Epithelial cell of proximal tubule (primary cell): ENCODE measurements at regions not wholly inside any gene's neighbourhood (a gene's known extent, or its start where the extent isn't known, plus 50 kb on each side); places are given as distances from the start of the nearest gene placed in this dataset.
A peak's percentile ranks its signal among the peaks of the same experiment; 100 is the strongest.
"Not testable (repeated sequence)": the region's sequence is repeated elsewhere in the genome, so short reads cannot be mapped to it uniquely, and the experiment has no call there.

Experiments used
- DNase-seq: peaks from one replicate; pipeline ENCODE4 v3.0.0-alpha.2; 2011; ENCODE audit warnings: low read depth
- H3K4me3 ChIP-seq: 2 replicates; pipeline ENCODE4 v1.5.1; 2011; ENCODE audit warnings: low read depth, mild to moderate bottlenecking, low read length
- TF ChIP-seq, protein P1 (sequence below): conservative IDR thresholded peaks from 2 replicates; pipeline ENCODE4 v1.5.1; 2012; ENCODE audit warnings: low read depth, mild to moderate bottlenecking, low read length

DNA sequence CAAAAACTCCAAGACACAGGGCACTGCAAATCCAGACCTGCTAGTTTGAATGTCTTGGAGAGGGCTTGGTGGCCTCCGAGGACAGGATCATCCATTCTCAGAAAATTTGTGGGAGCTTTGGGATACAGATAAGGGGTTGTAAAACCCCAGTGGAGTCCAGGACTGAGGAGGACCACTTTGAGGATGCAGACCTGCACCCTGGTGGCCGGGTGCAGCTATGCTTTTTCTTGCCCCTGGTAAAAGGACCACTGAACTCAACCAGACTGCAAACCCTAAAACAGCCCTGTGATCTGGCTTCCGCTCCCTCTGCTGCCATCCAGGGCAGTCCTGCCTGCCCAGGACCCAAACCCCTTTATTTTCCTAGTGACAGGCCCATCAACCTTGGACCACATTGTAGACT lies 169.5 kb upstream of the DAAM1 start:
- TF ChIP-seq, protein P1, sequence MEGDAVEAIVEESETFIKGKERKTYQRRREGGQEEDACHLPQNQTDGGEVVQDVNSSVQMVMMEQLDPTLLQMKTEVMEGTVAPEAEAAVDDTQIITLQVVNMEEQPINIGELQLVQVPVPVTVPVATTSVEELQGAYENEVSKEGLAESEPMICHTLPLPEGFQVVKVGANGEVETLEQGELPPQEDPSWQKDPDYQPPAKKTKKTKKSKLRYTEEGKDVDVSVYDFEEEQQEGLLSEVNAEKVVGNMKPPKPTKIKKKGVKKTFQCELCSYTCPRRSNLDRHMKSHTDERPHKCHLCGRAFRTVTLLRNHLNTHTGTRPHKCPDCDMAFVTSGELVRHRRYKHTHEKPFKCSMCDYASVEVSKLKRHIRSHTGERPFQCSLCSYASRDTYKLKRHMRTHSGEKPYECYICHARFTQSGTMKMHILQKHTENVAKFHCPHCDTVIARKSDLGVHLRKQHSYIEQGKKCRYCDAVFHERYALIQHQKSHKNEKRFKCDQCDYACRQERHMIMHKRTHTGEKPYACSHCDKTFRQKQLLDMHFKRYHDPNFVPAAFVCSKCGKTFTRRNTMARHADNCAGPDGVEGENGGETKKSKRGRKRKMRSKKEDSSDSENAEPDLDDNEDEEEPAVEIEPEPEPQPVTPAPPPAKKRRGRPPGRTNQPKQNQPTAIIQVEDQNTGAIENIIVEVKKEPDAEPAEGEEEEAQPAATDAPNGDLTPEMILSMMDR: peak; percentile 45
- no peak overlapping the region for H3K4me3 ChIP-seq
- no peak for DNase-seq

DNA sequence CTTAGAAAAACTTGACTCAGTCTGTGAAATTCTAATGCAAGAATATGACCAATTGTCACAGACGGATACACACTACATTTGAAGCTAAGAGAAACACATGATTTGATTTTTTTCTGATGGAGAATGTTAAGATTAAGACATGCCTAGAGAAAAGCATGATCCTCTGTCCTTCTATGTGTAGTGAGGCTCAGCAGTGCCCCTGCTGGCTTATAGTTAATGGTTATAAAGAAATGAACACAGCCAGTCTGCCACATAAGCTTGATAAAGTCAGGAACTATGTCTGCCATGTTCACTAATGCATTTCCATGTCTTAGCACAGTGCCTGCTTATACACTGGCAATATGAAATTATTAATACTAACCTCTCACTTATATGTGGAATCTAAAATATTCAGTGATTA lies 168.1 kb upstream of the DAAM1 start:
- no peak overlapping the region for H3K4me3 ChIP-seq
- DNase-seq: no peak
- TF ChIP-seq, protein P1: peak; percentile 72

DNA sequence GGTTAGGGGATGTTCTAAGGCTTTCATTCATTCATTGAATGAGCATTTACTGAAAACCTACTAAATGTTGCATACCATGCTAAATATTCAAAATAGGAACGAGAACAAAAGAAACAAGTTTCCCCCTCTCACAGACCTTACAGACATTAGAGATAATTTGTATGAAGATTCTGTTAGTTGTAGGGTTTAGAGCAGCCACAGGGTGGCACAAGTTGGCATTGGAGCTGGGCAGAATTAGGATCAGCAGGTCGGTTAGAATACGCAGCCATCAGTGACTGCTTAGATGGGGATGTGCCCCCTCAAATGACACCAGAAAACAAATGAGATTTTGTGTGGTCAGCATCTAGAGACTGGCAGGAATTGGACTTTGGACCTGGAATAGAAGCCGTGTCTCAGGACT lies 166.3 kb upstream of the DAAM1 start:
- DNase-seq: no peak
- TF ChIP-seq, protein P1: peak; percentile 55
- no peak overlapping the region for H3K4me3 ChIP-seq

DNA sequence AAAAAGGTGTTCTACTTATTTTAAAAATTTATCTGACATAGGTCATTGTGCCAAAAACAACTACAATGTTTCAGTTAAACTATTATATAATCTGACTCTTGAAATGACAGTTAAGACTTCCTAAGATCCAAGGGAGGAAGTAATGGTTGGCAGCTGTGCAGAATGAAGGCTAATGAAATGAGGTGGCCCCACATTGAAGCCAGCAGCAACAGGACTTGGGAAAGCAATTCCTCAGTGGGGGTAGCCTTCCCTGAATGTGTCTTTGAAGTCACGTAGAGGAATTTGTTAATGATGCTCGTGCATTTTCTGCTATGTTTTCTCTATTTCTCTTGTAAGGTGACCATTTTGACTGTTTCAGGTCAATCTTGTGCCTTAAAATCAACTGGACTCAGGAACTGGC lies 162.4 kb upstream of the DAAM1 start:
- TF ChIP-seq, protein P1: no peak
- no peak overlapping the region for H3K4me3 ChIP-seq
- DNase-seq: no peak

DNA sequence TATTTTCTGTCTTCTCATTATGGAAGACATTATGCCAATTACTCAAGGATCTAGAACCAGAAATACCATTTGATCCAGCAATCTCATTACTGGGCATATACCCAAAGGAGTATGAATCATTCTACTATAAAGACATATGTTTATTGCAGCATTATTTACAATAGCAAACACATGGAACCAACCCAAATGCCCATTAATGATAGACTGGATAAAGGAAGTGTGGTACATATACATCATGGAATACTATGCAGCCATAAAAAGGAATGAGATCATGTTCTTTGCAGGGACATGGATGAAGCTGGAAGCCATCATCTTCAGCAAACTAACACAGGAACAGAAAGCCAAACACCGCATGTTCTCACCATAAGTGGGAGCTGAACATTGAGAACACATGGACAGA lies 161.8 kb upstream of the DAAM1 start:
- H3K4me3 ChIP-seq, DNase-seq: not testable (repeated sequence)

DNA sequence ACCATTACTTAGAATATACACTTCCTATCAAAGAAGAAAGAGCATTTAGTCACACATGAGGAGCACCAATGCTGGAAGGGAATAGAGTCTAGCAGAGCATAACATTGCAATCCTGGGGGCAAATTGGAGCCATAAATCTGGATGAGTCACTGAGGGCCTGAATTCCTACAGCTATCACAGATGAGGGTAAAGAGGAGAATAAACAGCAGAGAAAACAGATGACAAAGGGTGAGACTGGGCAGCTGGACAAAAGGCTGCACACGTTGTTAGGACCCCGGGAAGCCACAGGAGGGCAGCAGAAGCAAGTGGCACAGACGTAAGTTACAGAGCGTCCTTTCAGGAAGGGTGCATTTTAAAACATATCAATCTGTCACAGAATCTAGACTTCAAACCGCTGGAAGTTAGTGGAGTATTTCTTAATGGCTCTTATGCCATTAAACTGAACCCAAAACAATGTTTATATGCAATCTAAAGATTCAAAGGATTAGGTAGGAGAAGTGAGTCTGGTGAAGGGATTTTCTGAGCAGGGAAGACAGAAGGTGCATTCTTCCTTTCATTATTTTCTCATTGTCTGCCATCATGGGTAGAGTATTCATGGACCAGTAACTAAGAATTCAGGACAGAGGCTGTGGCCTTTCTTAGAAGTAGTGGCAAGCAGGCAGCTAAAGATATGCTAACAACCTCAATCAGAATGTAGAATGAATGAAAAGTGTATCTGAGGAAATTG lies 159.8 kb upstream of the DAAM1 start:
- no peak overlapping the region for H3K4me3 ChIP-seq
- TF ChIP-seq, protein P1: peak; percentile 94
- DNase-seq: peak; percentile 96

DNA sequence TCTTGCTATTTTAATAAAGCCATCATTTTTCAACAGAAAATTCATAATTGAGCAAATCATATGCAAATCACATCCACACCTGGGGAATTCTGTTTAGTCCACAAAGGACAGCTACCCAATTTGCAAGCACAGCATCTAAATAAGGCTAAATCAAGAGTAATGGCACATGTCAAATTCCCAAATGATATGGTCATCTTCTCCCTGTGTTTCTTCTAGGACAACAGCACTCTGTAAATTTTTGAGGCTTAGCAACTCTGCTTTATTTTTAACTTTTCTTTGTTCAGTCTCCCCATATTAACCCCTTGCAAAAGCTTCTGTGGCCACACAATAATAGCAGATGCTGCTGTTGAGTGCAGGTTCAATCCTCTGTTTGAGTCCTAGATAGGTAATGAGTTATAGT lies 155.6 kb upstream of the DAAM1 start:
- no peak overlapping the region for H3K4me3 ChIP-seq
- TF ChIP-seq, protein P1: no peak
- no peak for DNase-seq
